OCI-LY3 (cell line): ENCODE measurements at regions not wholly inside any gene's neighbourhood (a gene's known extent, or its start where the extent isn't known, plus 50 kb on each side); places are given as distances from the start of the nearest gene placed in this dataset.

Source experiments
- H2AFZ ChIP-seq: fragments of 200-600, 300-600 bp; shearing (Covaris generic); 2 replicates; pipeline ENCODE4 v1.6.0; 2014; ENCODE audit warnings: antibody characterized with exemption, low read depth, low read length
- H3K27ac ChIP-seq: fragments of 200-600, 300-600 bp; sonication (generic); 2 replicates; pipeline ENCODE4 v1.5.1; 2014; ENCODE audit warnings: mild to moderate bottlenecking, low read length, moderate library complexity, mixed read lengths
- H3K27me3 ChIP-seq: fragments of 200-600, 300-600 bp; sonication (generic); 2 replicates; pipeline ENCODE4 v1.6.1; 2014; ENCODE audit warnings: low read depth, low read length, mixed read lengths
- H3K36me3 ChIP-seq: fragments of 200-600, 300-600 bp; sonication (generic); replicated peaks from 2 replicates; pipeline ENCODE3; 2014; ENCODE audit warnings: low read depth, low read length, mixed read lengths
- H3K4me1 ChIP-seq: fragments of 300-600, 200-600 bp; sonication (generic); 2 replicates; pipeline ENCODE4 v1.6.1; 2014; ENCODE audit warnings: low read length, mixed read lengths
- H3K4me2 ChIP-seq: fragments of 200-600, 300-600 bp; sonication (generic); 2 replicates; pipeline ENCODE4 v1.6.1; 2014; ENCODE audit warnings: low read length, mixed read lengths
- H3K4me3 ChIP-seq: fragments of 300-600, 200-600 bp; sonication (generic); 2 replicates; pipeline ENCODE4 v1.5.1; 2014; ENCODE audit warnings: antibody characterized with exemption, mild to moderate bottlenecking, low read length, moderate library complexity
- H3K79me2 ChIP-seq: fragments of 300-600, 200-600 bp; shearing (Covaris generic); 2 replicates; pipeline ENCODE4 v1.6.1; 2014; ENCODE audit warnings: mild to moderate bottlenecking, low read length, mixed read lengths
- H3K9ac ChIP-seq: fragments of 300-600, 200-600 bp; shearing (Covaris generic); 2 replicates; pipeline ENCODE4 v1.6.0; 2014; ENCODE audit warnings: mild to moderate bottlenecking, low read length, moderate library complexity
- H3K9me3 ChIP-seq: fragments of 200-600, 300-600 bp; shearing (Covaris generic); 2 replicates; pipeline ENCODE4 v1.6.1; 2014; ENCODE audit warnings: low read length, mixed read lengths; ENCODE audit not compliant: insufficient read depth
- H4K20me1 ChIP-seq: fragments of 200-600, 300-600 bp; sonication (generic); 2 replicates; pipeline ENCODE4 v1.6.1; 2016; ENCODE audit warnings: low read length, mixed read lengths; ENCODE audit not compliant: insufficient read depth
- EZH2phosphoT487 ChIP-seq: fragments of 200-600 bp; shearing (Covaris generic); IDR thresholded peaks from 2 replicates; pipeline ENCODE4 v1.6.1; 2018; ENCODE audit warnings: antibody characterized with exemption, mixed run types, low read depth
- TF ChIP-seq, protein P1 (sequence below): fragments of 200-600, 300-600 bp; sonication (generic); IDR thresholded peaks from 2 replicates; pipeline ENCODE4 v1.5.1; 2014; ENCODE audit warnings: antibody characterized with exemption, low read length, low read depth

DNA sequence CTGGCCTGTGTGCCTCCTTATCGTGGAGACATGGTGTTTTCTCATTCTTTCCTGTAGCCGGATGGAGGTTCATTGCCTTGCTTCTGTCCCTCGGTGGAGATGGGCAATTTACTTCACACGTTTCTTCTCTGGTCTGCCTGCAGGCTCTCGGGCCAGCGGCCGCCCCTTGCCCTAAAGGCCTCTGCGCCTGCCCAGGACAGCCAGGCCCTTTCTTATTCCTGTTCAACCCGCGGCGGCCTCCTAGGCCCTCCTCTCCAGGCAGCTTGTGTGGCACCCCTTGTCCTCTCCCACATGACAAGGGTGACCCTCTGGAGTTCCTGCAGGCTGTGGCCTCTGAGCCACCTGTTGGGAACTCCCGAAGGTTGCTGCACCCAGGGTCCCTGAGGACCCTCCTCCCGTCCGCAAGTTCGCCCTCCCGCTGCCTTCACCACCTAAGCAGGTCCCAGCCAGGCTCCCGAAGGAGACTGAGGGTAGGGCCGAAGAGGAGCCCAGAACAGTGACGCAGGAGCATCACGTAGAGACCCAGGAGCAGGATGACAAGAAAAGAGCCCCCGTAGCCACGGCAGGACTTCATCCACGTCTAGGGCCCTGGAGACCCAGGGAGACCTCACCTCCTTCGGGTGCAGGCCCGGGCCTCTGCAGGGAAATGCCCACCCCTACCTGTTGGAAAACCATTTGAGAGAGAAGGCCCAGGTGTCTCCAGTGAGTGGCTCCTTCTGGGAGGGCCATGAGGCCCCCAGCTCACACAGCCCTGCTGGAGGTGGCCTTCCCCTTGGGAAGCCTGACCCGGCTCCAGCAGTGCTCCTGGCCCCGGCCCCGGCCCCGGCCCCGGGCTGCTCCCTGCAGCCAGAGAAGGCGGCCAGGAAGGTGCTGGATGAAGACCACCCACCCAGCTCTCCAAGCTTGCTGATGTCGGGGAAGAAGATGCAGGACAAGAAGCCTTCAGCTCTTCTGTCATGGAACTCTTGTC is 291.4 kb downstream of the TLE4 start:
- Histone ChIP-seq H3K27me3 (no peaks in the 10 kb centered on the region), H4K20me1 (no peaks in the 10 kb centered on the region), H2AFZ (no peak overlapping the region), H3K4me3 (no peak overlapping the region), H3K4me2 (no peak overlapping the region), H3K4me1 (peaks cover 15% of the 10 kb centered on the region), H3K36me3 (no peaks in the 10 kb centered on the region), H3K9ac (no peak overlapping the region), H3K27ac (no peak overlapping the region), H3K79me2 (no peaks in the 10 kb centered on the region), H3K9me3 (no peaks in the 10 kb centered on the region)
- TF ChIP-seq, protein P1, sequence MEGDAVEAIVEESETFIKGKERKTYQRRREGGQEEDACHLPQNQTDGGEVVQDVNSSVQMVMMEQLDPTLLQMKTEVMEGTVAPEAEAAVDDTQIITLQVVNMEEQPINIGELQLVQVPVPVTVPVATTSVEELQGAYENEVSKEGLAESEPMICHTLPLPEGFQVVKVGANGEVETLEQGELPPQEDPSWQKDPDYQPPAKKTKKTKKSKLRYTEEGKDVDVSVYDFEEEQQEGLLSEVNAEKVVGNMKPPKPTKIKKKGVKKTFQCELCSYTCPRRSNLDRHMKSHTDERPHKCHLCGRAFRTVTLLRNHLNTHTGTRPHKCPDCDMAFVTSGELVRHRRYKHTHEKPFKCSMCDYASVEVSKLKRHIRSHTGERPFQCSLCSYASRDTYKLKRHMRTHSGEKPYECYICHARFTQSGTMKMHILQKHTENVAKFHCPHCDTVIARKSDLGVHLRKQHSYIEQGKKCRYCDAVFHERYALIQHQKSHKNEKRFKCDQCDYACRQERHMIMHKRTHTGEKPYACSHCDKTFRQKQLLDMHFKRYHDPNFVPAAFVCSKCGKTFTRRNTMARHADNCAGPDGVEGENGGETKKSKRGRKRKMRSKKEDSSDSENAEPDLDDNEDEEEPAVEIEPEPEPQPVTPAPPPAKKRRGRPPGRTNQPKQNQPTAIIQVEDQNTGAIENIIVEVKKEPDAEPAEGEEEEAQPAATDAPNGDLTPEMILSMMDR = no peak
- TF ChIP-seq EZH2phosphoT487 = no peak

- Histone ChIP-seq H3K27me3 (no peaks in the 10 kb centered on the region), H3K4me1 (peaks cover 7% of the 10 kb centered on the region; the same call in 1 of the 2 replicates), H3K4me3 (peak overlapping the region; percentile 58), H3K4me2 (peak overlapping the region; percentile 51), H3K9me3 (no peaks in the 10 kb centered on the region), H2AFZ (peak overlapping the region; percentile 91), H3K36me3 (no peaks in the 10 kb centered on the region), H3K9ac (0 out of 2 replicates have a peak overlapping the region, but pooled peaks have one; percentile 4), H4K20me1 (no peaks in the 10 kb centered on the region), H3K79me2 (no peaks in the 10 kb centered on the region), H3K27ac (no peak overlapping the region)
- TF ChIP-seq, protein P1 = no peak
- TF ChIP-seq EZH2phosphoT487 = no peak
These were observed 286.7 kb downstream of the TLE4 start for GRCh38 chr9:79858508-79858907.

- no peaks in the 10 kb centered on the region for H3K79me2 ChIP-seq
- H3K27ac ChIP-seq = no peak overlapping the region
- H3K27me3 ChIP-seq = no peaks in the 10 kb centered on the region
- no peaks in the 10 kb centered on the region for H3K36me3 ChIP-seq
- H2AFZ ChIP-seq = no peak overlapping the region
- no peak overlapping the region for H3K9ac ChIP-seq
- H3K9me3 ChIP-seq = no peaks in the 10 kb centered on the region
- no peak overlapping the region for H3K4me3 ChIP-seq
- TF ChIP-seq, protein P1 = no peak
- no peak for TF ChIP-seq EZH2phosphoT487
- peaks cover 7% of the 10 kb centered on the region; the same call in 1 of the 2 replicates for H3K4me1 ChIP-seq
- H3K4me2 ChIP-seq = no peak overlapping the region
- no peaks in the 10 kb centered on the region for H4K20me1 ChIP-seq
These were observed 285.4 kb downstream of the TLE4 start for GRCh38 chr9:79857188-79857587.

GRCh38 chr9:79847074-79847473 is 275.3 kb downstream of the TLE4 start:
- Histone ChIP-seq H3K4me1 (no peaks in the 10 kb centered on the region), H3K79me2 (no peaks in the 10 kb centered on the region), H3K36me3 (no peaks in the 10 kb centered on the region), H3K4me2 (no peak overlapping the region), H2AFZ (no peak overlapping the region), H3K4me3 (no peak overlapping the region), H3K27ac (no peak overlapping the region), H3K9ac (no peak overlapping the region), H4K20me1 (no peaks in the 10 kb centered on the region), H3K9me3 (no peaks in the 10 kb centered on the region), H3K27me3 (no peaks in the 10 kb centered on the region)
- TF ChIP-seq, protein P1 = no peak
- no peak for TF ChIP-seq EZH2phosphoT487
